GM21619 (cell line): ENCODE measurements at regions not wholly inside any gene's neighbourhood (a gene's known extent, or its start where the extent isn't known, plus 50 kb on each side); places are given as distances from the start of the nearest gene placed in this dataset.
A peak's percentile ranks its signal among the peaks of the same experiment; 100 is the strongest.

Experiments
- ATAC-seq: cut with Tn5 transposase; IDR thresholded peaks from one replicate; pipeline ENCODE4 v1.9.1; 2021; ENCODE audit not compliant: unreplicated experiment

- ATAC-seq: no peak
Measured at GRCh38 chr7:13028825-13029099, 341.3 kb downstream of the ARL4A start.

GRCh38 chr7:13031468-13031867 is 344.0 kb downstream of the ARL4A start:
- ATAC-seq: no peak

- ATAC-seq: no peak
Measured at GRCh38 chr7:13032084-13032483, 344.7 kb downstream of the ARL4A start.

GRCh38 chr7:13032576-13032975 is 345.1 kb downstream of the ARL4A start:
- ATAC-seq: no peak

- no peak for ATAC-seq
Measured at GRCh38 chr7:13034693-13035092, 347.3 kb downstream of the ARL4A start.

- ATAC-seq: no peak
Measured at GRCh38 chr7:13035233-13035632, 347.8 kb downstream of the ARL4A start.

- no peak for ATAC-seq
Measured at GRCh38 chr7:13036256-13036780, 348.9 kb downstream of the ARL4A start.

GRCh38 chr7:13037216-13037615 is 349.8 kb downstream of the ARL4A start:
- ATAC-seq: no peak

GRCh38 chr7:13041368-13041988 is 354.0 kb downstream of the ARL4A start:
- ATAC-seq: no peak

GRCh38 chr7:13042605-13043236 is 355.3 kb downstream of the ARL4A start:
- no peak for ATAC-seq

GRCh38 chr7:13044309-13044708 is 356.9 kb downstream of the ARL4A start:
- no peak for ATAC-seq

- ATAC-seq: peak; percentile 51
Measured at GRCh38 chr7:13047061-13047460, 359.6 kb downstream of the ARL4A start.

GRCh38 chr7:13049946-13050345 is 362.5 kb downstream of the ARL4A start:
- ATAC-seq: no peak

GRCh38 chr7:13050703-13051102 is 363.3 kb downstream of the ARL4A start:
- no peak for ATAC-seq

- no peak for ATAC-seq
Measured at GRCh38 chr7:13055732-13056368, 368.4 kb downstream of the ARL4A start.

GRCh38 chr7:13057462-13058200 is 370.2 kb downstream of the ARL4A start:
- ATAC-seq: peak; percentile 96

GRCh38 chr7:13060173-13060572 is 372.7 kb downstream of the ARL4A start:
- no peak for ATAC-seq

- ATAC-seq: no peak
Measured at GRCh38 chr7:13061115-13061514, 373.7 kb downstream of the ARL4A start.

- no peak for ATAC-seq
Measured at GRCh38 chr7:13062631-13063030, 375.2 kb downstream of the ARL4A start.

- ATAC-seq: no peak
Measured at GRCh38 chr7:13067036-13067435, 379.6 kb downstream of the ARL4A start.

- no peak for ATAC-seq
Measured at GRCh38 chr7:13068032-13068431, 380.6 kb downstream of the ARL4A start.

- ATAC-seq: no peak
Measured at GRCh38 chr7:13069841-13070240, 382.4 kb downstream of the ARL4A start.
